Liver (tissue), 8 donors: ENCODE measurements at regions not wholly inside any gene's neighbourhood (a gene's known extent, or its start where the extent isn't known, plus 50 kb on each side); places are given as distances from the start of the nearest gene placed in this dataset.

Experiments used
- DNase-seq: peaks from one replicate; pipeline ENCODE4 v3.0.0-alpha.2; 2017; ENCODE audit warnings: low spot score
- H3K27ac ChIP-seq, 2 donors: one replicate each; pipeline ENCODE4 v1.7.0; 2013; ENCODE audit warnings: inconsistent platforms in 2 of 2, low read length in 2 of 2, control low read depth in 1 of 2, low read depth in 1 of 2, mild to moderate bottlenecking in 1 of 2
- H3K27me3 ChIP-seq, 4 donors: one replicate each; pipeline versions ENCODE4 v1.6.1 to v1.7.0; 2013; ENCODE audit warnings: low read length in 3 of 4, inconsistent platforms in 1 of 4, mild to moderate bottlenecking in 1 of 4, moderate library complexity in 1 of 4; ENCODE audit not compliant: control insufficient read depth in 4 of 4, insufficient read depth in 4 of 4
- H3K36me3 ChIP-seq, 4 donors: one replicate each; pipeline versions ENCODE4 v1.6.1 to v1.7.0; 2013; ENCODE audit warnings: low read length in 3 of 4, mild to moderate bottlenecking in 3 of 4, low read depth in 1 of 4, moderate library complexity in 1 of 4; ENCODE audit not compliant: control insufficient read depth in 4 of 4, insufficient read depth in 3 of 4
- H3K4me1 ChIP-seq, 4 donors: one replicate each; pipeline versions ENCODE4 v1.6.1 to v1.7.0; 2013; ENCODE audit warnings: low read length in 3 of 4, mild to moderate bottlenecking in 3 of 4, moderate library complexity in 1 of 4; ENCODE audit not compliant: control insufficient read depth in 4 of 4, insufficient read depth in 4 of 4
- H3K4me3 ChIP-seq, 3 donors: one replicate each; pipeline versions ENCODE4 v1.6.1 to v1.7.0; 2013; ENCODE audit warnings: low read length in 3 of 3, control low read depth in 1 of 3, low read depth in 1 of 3, mild to moderate bottlenecking in 1 of 3
- H3K9ac ChIP-seq, 2 donors: one replicate each; pipeline ENCODE4 v1.7.0; 2013; ENCODE audit warnings: low read length in 2 of 2, mild to moderate bottlenecking in 2 of 2, moderate library complexity in 2 of 2, control low read depth in 1 of 2, low read depth in 1 of 2
- H3K9me3 ChIP-seq, 4 donors: one replicate each; pipeline versions ENCODE4 v1.6.1 to v1.7.0; 2013; ENCODE audit warnings: low read length in 3 of 4; ENCODE audit not compliant: control insufficient read depth in 4 of 4
- ATF3 ChIP-seq: IDR thresholded peaks from 2 replicates; pipeline ENCODE4 v1.6.1; 2016; ENCODE audit warnings: antibody characterized with exemption
- CTCF ChIP-seq: fragments of 150-350 bp; IDR thresholded peaks from 2 replicates; pipeline ENCODE4 v1.5.1; 2017; ENCODE audit warnings: improper control_type of control experiment, low read depth, low read length; ENCODE audit not compliant: missing input control
- EGR1 ChIP-seq, 2 donors: IDR thresholded peaks; 2 replicates each; pipeline ENCODE4 v1.6.1; 2016 to 2018; ENCODE audit warnings: antibody characterized with exemption in 2 of 2, low read depth in 2 of 2
- FOXA1 ChIP-seq: IDR thresholded peaks from 2 replicates; pipeline ENCODE4 v1.6.1; 2016; ENCODE audit warnings: antibody characterized with exemption
- FOXA2 ChIP-seq: IDR thresholded peaks from 2 replicates; pipeline ENCODE4 v1.6.1; 2016; ENCODE audit warnings: antibody characterized with exemption
- GABPA ChIP-seq, 2 donors: IDR thresholded peaks in 1 of 2; conservative IDR thresholded peaks in 1 of 2; 2 replicates each; pipeline ENCODE4 v1.6.1; 2016; ENCODE audit warnings: antibody characterized with exemption in 2 of 2, mild to moderate bottlenecking in 1 of 2, moderate library complexity in 1 of 2
- HNF4A ChIP-seq, 2 donors: conservative IDR thresholded peaks; 2 replicates each; pipeline ENCODE4 v1.6.1; 2016; ENCODE audit warnings: antibody characterized with exemption in 2 of 2, mild to moderate bottlenecking in 2 of 2
- JUND ChIP-seq, 2 donors: IDR thresholded peaks; 2 replicates each; pipeline ENCODE4 v1.6.1; 2016; ENCODE audit warnings: antibody characterized with exemption in 2 of 2
- MAX ChIP-seq: IDR thresholded peaks from 2 replicates; pipeline ENCODE4 v1.6.1; 2016; ENCODE audit warnings: antibody characterized with exemption
- NR2F2 ChIP-seq: IDR thresholded peaks from 2 replicates; pipeline ENCODE4 v1.6.1; 2016; ENCODE audit warnings: antibody characterized with exemption
- RAD21 ChIP-seq, 2 donors: IDR thresholded peaks; 2 replicates each; pipeline ENCODE4 v1.6.1; 2016; ENCODE audit warnings: antibody characterized with exemption in 2 of 2, mild to moderate bottlenecking in 2 of 2
- REST ChIP-seq: IDR thresholded peaks from 2 replicates; pipeline ENCODE4 v1.6.1; 2016; ENCODE audit warnings: antibody characterized with exemption, mild to moderate bottlenecking
- RXRA ChIP-seq, 2 donors: IDR thresholded peaks; 2 replicates each; pipeline ENCODE4 v1.6.1; 2017 to 2018; ENCODE audit warnings: antibody characterized with exemption in 2 of 2, mild to moderate bottlenecking in 1 of 2
- SP1 ChIP-seq: IDR thresholded peaks from 2 replicates; pipeline ENCODE4 v1.6.1; 2018; ENCODE audit warnings: antibody characterized with exemption, mild to moderate bottlenecking
- TAF1 ChIP-seq: conservative IDR thresholded peaks from 2 replicates; pipeline ENCODE4 v1.6.1; 2016; ENCODE audit warnings: antibody characterized with exemption, mild to moderate bottlenecking
- YY1 ChIP-seq: IDR thresholded peaks from 2 replicates; pipeline ENCODE4 v1.6.1; 2016; ENCODE audit warnings: antibody characterized with exemption, mild to moderate bottlenecking
- ZBTB33 ChIP-seq: IDR thresholded peaks from 2 replicates; pipeline ENCODE4 v1.6.1; 2016; ENCODE audit warnings: antibody characterized with exemption
- WGBS: extraction: QIAGEN DNeasy Blood & Tissue Kit; methylation state at CpG from one replicate; pipeline ENCODE4 v1.1.7; 2013; 5-methylcytosine and 5-hydroxymethylcytosine counted together
- donor health status: healthy.
- donor health status: healthy.
- donor health status: healthy.
- donor health status: healthy.
- donor health status: healthy.

GRCh38 chr5:35339616-35340100 lies 109.4 kb upstream of the PRLR start:
- no peak overlapping the region for H3K27ac ChIP-seq

GRCh38 chr5:35339006-35339405 lies 108.7 kb upstream of the PRLR start:
- 96% methylated on average over 1 of the region's 1 CpG for WGBS
- no peak for DNase-seq
- no peak for TF ChIP-seq EGR1 (IDR thresholded peaks at IDR 0.05; ENCODE audit: low read depth in 2 of 2)
- no peak for TF ChIP-seq RXRA (IDR thresholded peaks at IDR 0.05)
- no peak for TF ChIP-seq CTCF
- no peak for TF ChIP-seq NR2F2
- no peak for TF ChIP-seq GABPA (IDR thresholded peaks at IDR 0.05 in 1 of 2, conservative IDR thresholded peaks at IDR 0.05 in 1 of 2)
- no peak for TF ChIP-seq YY1
- TF ChIP-seq JUND (IDR thresholded peaks at IDR 0.05) = no peak
- TF ChIP-seq ATF3 = no peak
- TF ChIP-seq REST = no peak
- TF ChIP-seq MAX = no peak
- TF ChIP-seq SP1 = no peak
- no peak for TF ChIP-seq HNF4A (conservative IDR thresholded peaks at IDR 0.05)
- no peak for TF ChIP-seq RAD21 (IDR thresholded peaks at IDR 0.05)
- no peak for TF ChIP-seq TAF1
- no peak for TF ChIP-seq FOXA2
- Histone ChIP-seq H3K27me3 (no peaks in the 10 kb centered on the region), H3K36me3 (no peaks in the 10 kb centered on the region), H3K27ac (no peak overlapping the region), H3K4me3 (no peak overlapping the region), H3K9me3 (peaks cover 0 to 2% (median 0%) of the 10 kb centered on the region in 4 donors), H3K9ac (no peak overlapping the region), H3K4me1 (no peaks in the 10 kb centered on the region)

More at GRCh38 chr5:35339616-35340100, 109.4 kb upstream of the PRLR start:
- no peaks in the 10 kb centered on the region for H3K4me1 ChIP-seq
- H3K4me3 ChIP-seq = no peak overlapping the region
- no peaks in the 10 kb centered on the region for H3K27me3 ChIP-seq
- 49% methylated on average over 1 of the region's 1 CpG for WGBS
- H3K36me3 ChIP-seq = no peaks in the 10 kb centered on the region
- no peak overlapping the region for H3K9ac ChIP-seq
- H3K9me3 ChIP-seq = peaks cover 0 to 2% (median 0%) of the 10 kb centered on the region in 4 donors
- TF ChIP-seq FOXA1 (no peak), ZBTB33 (no peak), EGR1 (IDR thresholded peaks at IDR 0.05; ENCODE audit: low read depth in 2 of 2) (no peak), ATF3 (no peak), GABPA (IDR thresholded peaks at IDR 0.05 in 1 of 2, conservative IDR thresholded peaks at IDR 0.05 in 1 of 2) (no peak), MAX (no peak)
- no peak for DNase-seq
